ENCODE measurements at regions not wholly inside any gene's neighbourhood (a gene's known extent, or its start where the extent isn't known, plus 50 kb on each side); places are given as distances from the start of the nearest gene placed in this dataset. TPM values are rescaled to one million over a fixed set of nuclear protein-coding genes. Genes with fewer than 3 reads are reported as not detected.

GRCh38 chr2:67346718-67347407 lies 50.3 kb upstream of the ETAA1 start:
- Histone ChIP-seq H3K14ac (replicated peaks; ENCODE audit: low read depth, low read length) (peak overlapping the region; percentile 55), H2AFZ (replicated peaks; ENCODE audit: low read length, poor library complexity) (peak overlapping the region; percentile 41), H3K36me3 (ENCODE audit: control insufficient read depth, insufficient read depth, low read length) (no peaks in the 10 kb centered on the region), H2AK5ac (ENCODE audit: low read depth, low read length) (peak overlapping the region; percentile 35; the same call in 1 of the 2 replicates), H3K4me2 (ENCODE audit: low read depth, low read length) (peak overlapping the region; percentile 25; the same call in 1 of the 2 replicates), H4K5ac (ENCODE audit: low read depth, low read length) (no peak overlapping the region), H4K20me1 (ENCODE audit: insufficient read depth, low read length) (no peaks in the 10 kb centered on the region), H4K8ac (ENCODE audit: low read depth in 2 of 2, low read length in 2 of 2) (peak overlapping the region in 1 of 2 experiments; percentile 73; a peak in 2 of 4 replicates), H4K91ac (ENCODE audit: insufficient read depth, low read depth, low read length) (no peak overlapping the region), H2BK15ac (ENCODE audit: low read depth, low read length) (peak overlapping the region; percentile 47; the same call in 1 of the 3 replicates), H3K79me1 (ENCODE audit: low read depth in 1 of 2, low read length in 2 of 2) (no peaks in the 10 kb centered on the region), H3K27me3 (ENCODE audit: control insufficient read depth, insufficient read depth, low read length) (no peaks in the 10 kb centered on the region), H2BK120ac (ENCODE audit: low read depth, low read length) (peak overlapping the region; percentile 56; the same call in 1 of the 2 replicates), H3K4ac (ENCODE audit: low read depth, low read length) (peak overlapping the region; percentile 54), H3K18ac (ENCODE audit: low read depth, low read length) (peak overlapping the region; percentile 79; the same call in 1 of the 2 replicates), H3K9me3 (ENCODE audit: control insufficient read depth, insufficient read depth, low read length) (peaks cover 3% of the 10 kb centered on the region; the same call in 1 of the 2 replicates), H2BK5ac (ENCODE audit: low read depth, low read length, poor library complexity, severe bottlenecking) (peak overlapping the region; percentile 96), H2BK20ac (ENCODE audit: low read depth, low read length) (peak overlapping the region; percentile 64; the same call in 1 of the 2 replicates), H3K4me3 (ENCODE audit: insufficient read depth, low read depth, low read length) (no peak overlapping the region), H3K23ac (ENCODE audit: low read depth, low read length) (no peak overlapping the region), H3K9me1 (ENCODE audit: insufficient read depth, low read length) (peaks cover 7% of the 10 kb centered on the region; the same call in 1 of the 2 replicates), H2AK9ac (replicated peaks; ENCODE audit: low read depth, low read length, poor library complexity) (no peak overlapping the region), H3K4me1 (ENCODE audit: control insufficient read depth, insufficient read depth, low read length) (peaks cover 3% of the 10 kb centered on the region; the same call in 1 of the 2 replicates), H3K9ac (ENCODE audit: low read depth, low read length) (no peak overlapping the region), H3K56ac (ENCODE audit: extremely low read depth, insufficient read depth, low read length) (no peak overlapping the region), H3K27ac (ENCODE audit: insufficient read depth, low read length) (no peak overlapping the region)
- WGBS, 2 experiments (ENCODE audit: extremely low coverage in 2 of 2, insufficient read length in 1 of 2): 100% methylated on average over 1 of the region's 4 CpGs; no CpG with 5 or more reads in 1 of the 2 experiments
- intact Hi-C loops (cut with micrococcal nuclease) (no loop called here), dilution Hi-C loops (cut with HindIII; ENCODE audit: low sequenced_read_pairs, unreplicated experiment) (no loop called here), in situ Hi-C loops (cut with MboI; ENCODE audit: low sequenced_read_pairs) (no loop called here)
- BruUV-seq (replicated peaks): no TSS peak
- DNase-seq (peak; percentile 76), ATAC-seq (ENCODE audit: low read depth) (peak; percentile 92)
- ChIA-PET CTCF (no interaction called here), POLR2A (ENCODE audit: unreplicated experiment) (no interaction called here)
- TF ChIP-seq CEBPB (IDR thresholded peaks at IDR 0.05; ENCODE audit: low read depth, low read length) (peak; percentile 92), BHLHE40 (IDR thresholded peaks at IDR 0.05; ENCODE audit: low read depth, low read length) (no peak)

Small RNA genes in the stretch of these regions (microRNA-seq; reads per million reads assigned to microRNA genes)
- gene AC009474.2 (ENCODE audit: insufficient read depth, insufficient read length): not detected

Small RNA genes in the stretch of these regions (small RNA-seq; reads per million reads assigned to genes)
- gene AC009474.2: 0 reads per million in 5 experiments

All from IMR-90 (cell line).